GM10248 (cell line): ENCODE measurements at regions not wholly inside any gene's neighbourhood (a gene's known extent, or its start where the extent isn't known, plus 50 kb on each side); places are given as distances from the start of the nearest gene placed in this dataset.

Experiments used
- CTCF ChIA-PET: fragments of 300-600 bp; sonication (Branson Sonifier 250); formaldehyde crosslinking; extraction: SDS; loops from one replicate; lab custom pipeline; 2021; ENCODE audit warnings: antibody characterized with exemption; lab: Yijun Ruan, JAX
- POLR2A ChIA-PET: fragments of 350-650 bp; sonication (Branson Sonifier 250); formaldehyde crosslinking; extraction: SDS; loops from one replicate; lab custom pipeline; 2020; ENCODE audit warnings: antibody characterized with exemption; lab: Yijun Ruan, JAX
- DNase-seq: peaks from one replicate; pipeline ENCODE4 v3.0.0; 2012; ENCODE audit errors: extremely low spot score
- TF ChIP-seq, protein P1 (sequence below): IDR thresholded peaks from 2 replicates; pipeline ENCODE4 v1.5.1; 2012; ENCODE audit warnings: mild to moderate bottlenecking, low read depth; ENCODE audit errors: extremely low read depth, missing control alignments, control extremely low read depth

GRCh38 chr10:120392245-120392644, 64.8 kb upstream of the PLPP4 start:
- TF ChIP-seq, protein P1, sequence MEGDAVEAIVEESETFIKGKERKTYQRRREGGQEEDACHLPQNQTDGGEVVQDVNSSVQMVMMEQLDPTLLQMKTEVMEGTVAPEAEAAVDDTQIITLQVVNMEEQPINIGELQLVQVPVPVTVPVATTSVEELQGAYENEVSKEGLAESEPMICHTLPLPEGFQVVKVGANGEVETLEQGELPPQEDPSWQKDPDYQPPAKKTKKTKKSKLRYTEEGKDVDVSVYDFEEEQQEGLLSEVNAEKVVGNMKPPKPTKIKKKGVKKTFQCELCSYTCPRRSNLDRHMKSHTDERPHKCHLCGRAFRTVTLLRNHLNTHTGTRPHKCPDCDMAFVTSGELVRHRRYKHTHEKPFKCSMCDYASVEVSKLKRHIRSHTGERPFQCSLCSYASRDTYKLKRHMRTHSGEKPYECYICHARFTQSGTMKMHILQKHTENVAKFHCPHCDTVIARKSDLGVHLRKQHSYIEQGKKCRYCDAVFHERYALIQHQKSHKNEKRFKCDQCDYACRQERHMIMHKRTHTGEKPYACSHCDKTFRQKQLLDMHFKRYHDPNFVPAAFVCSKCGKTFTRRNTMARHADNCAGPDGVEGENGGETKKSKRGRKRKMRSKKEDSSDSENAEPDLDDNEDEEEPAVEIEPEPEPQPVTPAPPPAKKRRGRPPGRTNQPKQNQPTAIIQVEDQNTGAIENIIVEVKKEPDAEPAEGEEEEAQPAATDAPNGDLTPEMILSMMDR = no peak
- POLR2A ChIA-PET = no interaction called here
- DNase-seq = no peak
- CTCF ChIA-PET = no interaction called here

DNA sequence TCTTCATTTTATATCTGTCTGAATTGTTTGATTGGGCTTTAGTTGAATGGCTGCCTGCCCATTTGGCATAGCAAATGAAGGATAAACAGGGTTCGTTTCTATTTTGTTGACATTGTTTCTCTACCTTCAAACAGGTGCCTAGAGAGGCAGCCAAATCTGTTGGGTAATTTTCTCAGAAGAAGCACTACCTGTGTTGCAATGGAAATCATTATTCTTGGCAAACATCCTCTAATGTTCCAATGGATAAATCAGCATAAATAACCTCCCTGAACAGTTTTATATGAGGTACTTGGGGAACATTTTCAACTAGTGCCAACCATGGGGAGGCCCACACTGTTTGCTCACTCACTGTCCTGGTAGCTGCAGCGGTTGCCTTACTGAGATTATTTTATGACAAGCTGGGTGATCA, 64.4 kb upstream of the PLPP4 start:
- ChIA-PET POLR2A (no interaction called here), CTCF (no interaction called here)
- TF ChIP-seq, protein P1 = no peak
- DNase-seq = no peak

DNA sequence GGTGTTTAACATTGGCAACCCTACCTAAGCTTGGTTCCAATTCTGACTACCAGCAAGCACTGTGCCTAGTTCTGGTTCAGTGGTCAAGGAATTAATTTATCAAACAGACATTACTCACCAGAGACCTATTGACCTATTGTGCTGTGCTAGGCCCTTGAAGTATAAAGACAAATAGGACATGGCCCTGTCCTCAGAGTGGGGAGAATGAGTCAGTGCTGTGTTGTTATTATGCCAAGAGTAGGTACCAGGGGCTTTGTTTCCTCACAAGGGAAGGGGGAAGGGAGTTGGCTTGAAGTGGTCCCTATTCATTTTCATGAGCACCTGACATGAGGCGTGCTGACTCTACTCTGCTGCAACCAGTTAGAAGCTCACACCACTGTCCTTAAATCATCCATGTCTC, 62.6 kb upstream of the PLPP4 start:
- DNase-seq = no peak
- TF ChIP-seq, protein P1 = no peak
- ChIA-PET CTCF (no interaction called here), POLR2A (no interaction called here)

DNA sequence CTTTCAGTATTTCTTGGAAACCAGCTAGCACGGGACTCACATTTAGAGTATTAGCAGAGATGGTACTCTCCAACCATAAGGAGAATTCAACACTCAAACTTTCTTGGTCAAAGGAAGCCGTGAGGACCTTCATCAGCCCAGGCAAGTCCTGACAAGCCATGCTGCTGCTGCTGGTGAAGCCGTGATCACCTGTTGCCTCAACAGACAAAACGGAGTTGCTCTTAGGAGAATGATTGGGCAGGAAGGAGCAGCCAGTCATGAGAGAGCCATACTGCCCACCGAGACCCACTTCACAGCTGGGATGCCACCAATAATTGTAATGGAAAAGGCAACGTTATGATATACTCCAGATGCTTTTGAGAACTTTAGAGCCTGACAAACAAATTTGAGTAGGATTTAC, 60.8 kb upstream of the PLPP4 start:
- ChIA-PET CTCF (interaction anchor here (1.3 kb wide), 1 partner anchor 13 kb away, joined by 4 read pairs; no protein-coding TSS in a partner anchor), POLR2A (no interaction called here)
- no peak for DNase-seq
- TF ChIP-seq, protein P1 = no peak

- TF ChIP-seq, protein P1 = no peak
- CTCF ChIA-PET = no interaction called here
- DNase-seq = no peak
- POLR2A ChIA-PET = no interaction called here
Observed at GRCh38 chr10:120398180-120398579, 58.8 kb upstream of the PLPP4 start.

GRCh38 chr10:120400601-120401000, 56.4 kb upstream of the PLPP4 start:
- no peak for DNase-seq
- CTCF ChIA-PET = interaction anchor here (1.1 kb wide), 1 partner anchor 14 kb away, joined by 4 read pairs; no protein-coding TSS in a partner anchor
- TF ChIP-seq, protein P1 = no peak
- POLR2A ChIA-PET = no interaction called here

GRCh38 chr10:120402147-120402766, 54.8 kb upstream of the PLPP4 start:
- no peak for DNase-seq
- ChIA-PET POLR2A (no interaction called here), CTCF (no interaction called here)
- TF ChIP-seq, protein P1 = no peak
